ENCODE measurements at regions not wholly inside any gene's neighbourhood (a gene's known extent, or its start where the extent isn't known, plus 50 kb on each side); places are given as distances from the start of the nearest gene placed in this dataset.

- Histone ChIP-seq H3K9me2 (replicated peaks; ENCODE audit: insufficient read depth, low read length) (no peaks in the 10 kb centered on the region), H3K27me3 (replicated peaks; ENCODE audit: insufficient read depth, low read length) (no peaks in the 10 kb centered on the region), H3K4me2 (ENCODE audit: low read depth, low read length) (no peak overlapping the region), H3K9me3 (replicated peaks; ENCODE audit: insufficient read depth, low read length) (no peaks in the 10 kb centered on the region), H3K79me2 (ENCODE audit: low read length) (no peaks in the 10 kb centered on the region), H3K36me3 (replicated peaks; ENCODE audit: insufficient read depth, low read length) (no peaks in the 10 kb centered on the region), H3K9ac (ENCODE audit: low read length) (no peak overlapping the region), H3K4me3 (ENCODE audit: low read length) (no peak overlapping the region), H2AFZ (ENCODE audit: low read length) (no peak overlapping the region), H4K20me1 (ENCODE audit: insufficient read depth, low read length) (no peaks in the 10 kb centered on the region), H3K4me1 (ENCODE audit: low read length) (no peaks in the 10 kb centered on the region), H3K27ac (ENCODE audit: low read length) (no peak overlapping the region), H3F3A (ENCODE audit: insufficient read depth, low read length) (no peaks in the 10 kb centered on the region)
- DNase-seq: no peak
- TF ChIP-seq CTCF (IDR thresholded peaks at IDR 0.05; ENCODE audit: low read length) (no peak), EZH2phosphoT487 (IDR thresholded peaks at IDR 0.05; ENCODE audit: low read length) (no peak), EZH2 (optimal IDR thresholded peaks at IDR 0.05; ENCODE audit: low read depth, low read length) (no peak)
Measured at GRCh38 chr1:172976222-172977041, 74.3 kb downstream of the TNFSF18 start.

DNA sequence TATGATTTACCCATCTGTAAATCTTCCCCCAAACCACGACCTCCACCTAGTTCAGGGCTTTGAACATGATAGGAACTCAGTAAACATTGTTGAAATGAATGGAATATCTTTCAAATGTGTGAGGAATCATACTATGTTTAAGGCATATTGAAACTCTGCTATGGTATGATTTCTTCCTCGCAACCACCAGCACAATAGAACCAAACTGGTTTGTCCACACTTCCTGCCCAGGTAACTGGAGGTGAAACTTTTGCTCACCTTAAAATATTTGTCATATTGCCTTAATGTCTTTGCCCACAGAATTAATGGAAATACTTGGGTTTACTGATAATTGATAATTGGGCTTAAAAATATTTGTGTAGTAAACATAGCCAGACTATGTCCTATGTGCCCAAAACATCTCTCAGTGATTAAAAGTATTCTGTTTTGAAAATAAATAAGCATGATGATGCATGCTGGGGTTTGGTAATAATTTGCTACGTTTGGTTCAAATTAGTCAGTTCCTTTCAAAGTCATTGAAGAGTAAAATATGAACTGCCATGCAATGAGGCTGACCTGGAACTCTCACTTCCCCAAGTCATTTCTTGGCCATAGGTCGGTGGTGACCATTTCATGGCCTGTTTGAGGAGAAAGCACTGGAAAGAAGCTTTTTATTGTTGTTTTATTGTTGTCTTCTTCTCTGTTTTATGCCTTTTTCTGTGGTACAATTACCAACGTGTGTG is 73.3 kb downstream of the TNFSF18 start:
- Histone ChIP-seq H3K9me2 (replicated peaks; ENCODE audit: insufficient read depth, low read length) (no peaks in the 10 kb centered on the region), H2AFZ (ENCODE audit: low read length) (no peak overlapping the region), H3K4me2 (ENCODE audit: low read depth, low read length) (no peak overlapping the region), H3K27me3 (replicated peaks; ENCODE audit: insufficient read depth, low read length) (no peaks in the 10 kb centered on the region), H3K9me3 (replicated peaks; ENCODE audit: insufficient read depth, low read length) (no peaks in the 10 kb centered on the region), H4K20me1 (ENCODE audit: insufficient read depth, low read length) (no peaks in the 10 kb centered on the region), H3K9ac (ENCODE audit: low read length) (no peak overlapping the region), H3K36me3 (replicated peaks; ENCODE audit: insufficient read depth, low read length) (no peaks in the 10 kb centered on the region), H3K79me2 (ENCODE audit: low read length) (no peaks in the 10 kb centered on the region), H3K27ac (ENCODE audit: low read length) (no peak overlapping the region), H3F3A (ENCODE audit: insufficient read depth, low read length) (no peaks in the 10 kb centered on the region), H3K4me3 (ENCODE audit: low read length) (no peak overlapping the region), H3K4me1 (ENCODE audit: low read length) (no peaks in the 10 kb centered on the region)
- TF ChIP-seq EZH2 (optimal IDR thresholded peaks at IDR 0.05; ENCODE audit: low read depth, low read length) (no peak), CTCF (IDR thresholded peaks at IDR 0.05; ENCODE audit: low read length) (no peak), EZH2phosphoT487 (IDR thresholded peaks at IDR 0.05; ENCODE audit: low read length) (no peak)
- DNase-seq: no peak

- Histone ChIP-seq H3K36me3 (replicated peaks; ENCODE audit: insufficient read depth, low read length) (no peaks in the 10 kb centered on the region), H3K9ac (ENCODE audit: low read length) (no peak overlapping the region), H3K9me2 (replicated peaks; ENCODE audit: insufficient read depth, low read length) (no peaks in the 10 kb centered on the region), H3K79me2 (ENCODE audit: low read length) (no peaks in the 10 kb centered on the region), H3K4me3 (ENCODE audit: low read length) (no peak overlapping the region), H3K4me1 (ENCODE audit: low read length) (no peaks in the 10 kb centered on the region), H4K20me1 (ENCODE audit: insufficient read depth, low read length) (no peaks in the 10 kb centered on the region), H2AFZ (ENCODE audit: low read length) (no peak overlapping the region), H3K4me2 (ENCODE audit: low read depth, low read length) (no peak overlapping the region), H3K27me3 (replicated peaks; ENCODE audit: insufficient read depth, low read length) (no peaks in the 10 kb centered on the region), H3K27ac (ENCODE audit: low read length) (no peak overlapping the region), H3F3A (ENCODE audit: insufficient read depth, low read length) (no peaks in the 10 kb centered on the region), H3K9me3 (replicated peaks; ENCODE audit: insufficient read depth, low read length) (no peaks in the 10 kb centered on the region)
- no peak for DNase-seq
- no peak for TF ChIP-seq EZH2phosphoT487 (IDR thresholded peaks at IDR 0.05; ENCODE audit: low read length)
- no peak for TF ChIP-seq EZH2 (optimal IDR thresholded peaks at IDR 0.05; ENCODE audit: low read depth, low read length)
- TF ChIP-seq CTCF (IDR thresholded peaks at IDR 0.05; ENCODE audit: low read length): no peak
Measured at GRCh38 chr1:172978595-172978994, 72.1 kb downstream of the TNFSF18 start.

Measured in MM.1S (cell line).